T-helper 9 cell (primary cell): ENCODE measurements at regions not wholly inside any gene's neighbourhood (a gene's known extent, or its start where the extent isn't known, plus 50 kb on each side); places are given as distances from the start of the nearest gene placed in this dataset.
"Not testable (repeated sequence)": the region's sequence is repeated elsewhere in the genome, so short reads cannot be mapped to it uniquely, and the experiment has no call there.

Source experiments
- DNase-seq: peaks from one replicate; pipeline ENCODE4 v3.0.0-alpha.2; 2020

DNA sequence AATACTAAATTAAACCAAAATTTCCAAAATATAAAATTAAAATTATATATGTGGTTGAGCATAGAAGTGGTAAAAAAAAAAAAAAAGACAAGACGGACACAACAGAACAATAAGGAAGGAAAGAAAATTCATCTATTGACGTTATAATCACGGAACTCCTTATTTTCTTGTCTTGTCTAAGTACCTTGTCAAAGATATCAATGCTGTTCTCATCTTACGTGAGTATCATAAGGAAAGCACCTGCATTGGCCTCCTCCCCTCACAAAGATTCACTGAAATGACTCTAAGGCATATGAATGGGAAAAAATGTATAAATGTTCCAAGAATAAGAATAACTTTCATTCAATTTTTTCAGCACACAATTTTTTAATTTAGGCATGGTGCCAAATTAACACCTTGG is 135.4 kb downstream of the PPP1R3A start:
- DNase-seq, result no peak

DNA sequence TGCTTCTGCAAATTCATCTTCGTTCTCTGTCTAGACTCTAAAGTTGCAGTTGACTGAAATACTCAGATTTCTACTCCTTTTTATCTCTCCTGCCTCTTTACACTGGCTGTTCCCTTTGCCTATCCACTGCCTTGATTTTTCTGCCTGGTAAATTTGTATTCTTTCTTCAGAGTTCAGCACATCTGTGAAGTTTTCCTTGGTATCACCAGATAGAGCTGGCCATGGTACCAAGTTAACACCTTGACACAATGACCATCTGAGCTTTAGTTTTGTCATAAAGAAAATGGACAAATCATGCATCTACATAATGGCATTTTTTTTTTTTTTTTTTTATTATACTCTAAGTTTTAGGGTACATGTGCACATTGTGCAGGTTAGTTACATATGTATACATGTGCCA is 143.0 kb downstream of the PPP1R3A start:
- no peak for DNase-seq

DNA sequence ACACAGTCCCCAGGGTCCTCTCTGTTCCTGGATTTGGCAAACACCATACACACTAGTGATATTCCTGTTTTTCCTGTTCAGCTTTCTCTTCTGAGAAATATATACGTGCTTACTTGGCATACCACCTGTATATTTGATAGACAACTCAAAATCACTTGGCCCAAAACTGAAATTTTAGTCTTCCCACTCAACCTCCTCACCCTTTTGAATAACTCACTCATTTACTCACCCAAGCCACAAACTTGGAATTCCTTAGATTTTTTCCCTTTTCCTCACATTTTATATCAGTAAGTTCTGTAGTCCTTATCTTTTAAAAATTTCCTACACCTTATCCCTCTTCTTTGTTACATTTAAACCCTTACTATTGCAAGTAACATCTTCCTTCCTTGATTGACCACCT is 143.4 kb downstream of the PPP1R3A start:
- DNase-seq, result no peak

DNA sequence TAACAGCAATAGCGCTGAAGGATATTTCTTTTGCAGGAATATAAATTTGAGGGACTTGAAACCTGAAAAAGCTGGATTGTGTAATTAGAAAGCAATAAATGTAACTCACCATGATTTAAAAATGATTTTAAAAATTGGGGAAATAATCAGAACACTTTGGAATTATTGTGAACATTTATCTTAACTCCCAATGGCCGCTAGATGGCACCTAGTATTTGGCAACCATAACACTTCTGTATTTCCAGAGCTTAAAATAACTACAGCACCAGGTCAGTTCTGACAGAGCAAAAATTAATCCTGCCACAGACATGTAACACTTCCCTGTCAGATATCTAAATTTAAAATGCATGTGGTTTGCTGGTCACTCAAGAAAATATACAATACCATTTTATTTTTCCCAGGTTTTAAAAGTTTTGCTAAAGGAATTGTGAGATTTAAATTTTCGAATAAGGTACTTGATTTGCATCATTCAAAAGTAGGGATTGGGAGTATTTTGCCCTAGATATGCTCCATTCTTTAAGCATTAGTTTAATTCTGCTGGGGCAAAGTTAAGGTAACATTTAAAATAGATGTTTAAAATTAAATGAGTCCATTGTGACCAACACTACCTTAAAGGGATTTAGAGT is 144.5 kb downstream of the PPP1R3A start:
- DNase-seq, result no peak

DNA sequence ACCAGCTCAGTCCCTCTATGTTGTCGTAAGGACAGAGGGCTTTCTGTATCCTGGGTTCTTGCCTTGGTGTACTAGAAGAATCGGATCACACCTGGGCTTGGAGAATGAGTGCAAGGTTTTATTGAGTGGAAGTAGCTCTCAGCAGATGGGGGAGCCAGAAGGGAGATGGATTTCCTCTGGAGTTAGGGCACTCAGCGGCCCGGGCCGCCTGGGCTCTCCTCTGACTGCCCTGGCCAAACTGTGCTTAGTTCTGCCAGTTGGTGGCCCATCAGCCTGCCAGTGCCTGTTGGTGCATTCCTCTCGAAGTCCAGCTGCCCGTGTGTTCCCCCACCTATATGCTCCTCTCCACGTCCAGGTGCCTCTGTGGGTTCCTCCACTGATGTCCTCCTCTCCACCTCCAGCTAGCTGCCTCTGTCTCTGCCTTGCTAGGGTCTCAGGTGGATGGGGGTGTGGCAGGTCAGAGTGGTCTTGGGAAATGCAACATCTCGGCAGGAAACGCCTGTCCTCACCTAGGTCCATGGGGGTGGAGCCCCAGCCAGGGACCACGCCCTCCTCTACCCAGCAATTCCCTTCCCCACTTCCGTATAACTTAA is 148.6 kb downstream of the PPP1R3A start:
- DNase-seq, result no peak

DNA sequence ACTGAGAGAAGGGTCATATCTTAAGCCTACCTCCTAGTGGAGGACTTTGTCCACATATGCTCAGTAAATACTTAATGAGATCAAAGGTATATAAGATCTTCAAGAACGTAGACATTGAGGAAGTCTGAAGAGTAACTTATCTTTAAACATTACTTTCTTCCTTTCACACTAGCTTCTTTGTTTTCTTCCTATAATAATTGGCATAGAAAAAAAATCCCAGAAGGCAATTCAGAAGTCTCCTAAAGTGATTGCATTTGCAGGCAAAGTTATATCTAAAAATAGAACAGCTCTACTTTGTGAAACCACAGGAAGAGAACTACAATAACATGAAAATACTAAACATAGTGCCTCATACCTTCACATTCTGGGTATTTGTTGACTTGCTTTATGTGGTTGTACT is 150.4 kb downstream of the PPP1R3A start:
- no peak for DNase-seq

DNA sequence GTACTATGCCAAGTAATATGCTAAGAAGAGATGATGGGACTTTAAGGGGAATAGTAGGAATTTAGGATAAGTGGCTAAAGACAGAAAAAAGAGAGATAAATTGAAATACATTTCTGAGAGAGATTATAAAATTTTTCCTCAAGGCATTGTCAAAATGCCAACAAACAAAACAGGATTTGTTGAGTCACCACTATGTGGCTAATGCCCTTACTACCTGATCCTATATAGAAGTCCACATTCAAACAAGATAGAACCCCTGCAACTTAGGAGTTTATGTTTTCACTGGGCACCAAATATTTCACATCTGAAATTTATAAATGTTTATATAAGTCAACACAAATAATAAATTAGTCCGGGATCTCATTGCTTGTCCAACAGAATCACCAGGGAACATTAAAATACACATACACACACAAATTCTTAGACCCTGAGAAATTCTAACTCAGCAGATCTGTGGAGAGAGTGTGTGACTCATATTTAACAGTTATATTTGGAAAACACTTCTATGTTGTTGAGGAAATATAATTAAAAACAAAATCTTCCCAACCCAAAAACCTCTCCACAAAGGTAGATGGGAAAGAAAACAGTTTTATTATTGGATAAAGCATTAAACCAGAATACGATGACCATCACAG is 154.3 kb downstream of the PPP1R3A start:
- no peak for DNase-seq

DNA sequence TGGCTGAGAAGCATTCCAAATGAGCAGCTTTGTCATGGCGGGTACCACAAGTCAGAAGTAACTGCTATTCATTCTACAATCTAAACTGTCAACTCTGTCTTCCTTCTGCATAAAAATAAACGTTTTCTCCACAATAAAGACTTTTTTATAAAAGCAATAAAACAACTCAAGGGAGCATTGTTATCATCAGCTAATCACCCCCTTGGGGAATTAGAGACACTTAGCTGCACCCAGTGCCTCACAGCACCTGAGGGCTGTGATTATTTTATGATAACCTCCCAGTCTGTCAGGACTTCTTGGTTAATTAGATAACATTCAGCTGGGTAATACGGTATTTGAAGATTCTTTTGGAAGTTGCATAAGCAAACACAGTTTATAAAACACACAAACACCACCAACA is 155.6 kb downstream of the PPP1R3A start:
- DNase-seq, result no peak

DNA sequence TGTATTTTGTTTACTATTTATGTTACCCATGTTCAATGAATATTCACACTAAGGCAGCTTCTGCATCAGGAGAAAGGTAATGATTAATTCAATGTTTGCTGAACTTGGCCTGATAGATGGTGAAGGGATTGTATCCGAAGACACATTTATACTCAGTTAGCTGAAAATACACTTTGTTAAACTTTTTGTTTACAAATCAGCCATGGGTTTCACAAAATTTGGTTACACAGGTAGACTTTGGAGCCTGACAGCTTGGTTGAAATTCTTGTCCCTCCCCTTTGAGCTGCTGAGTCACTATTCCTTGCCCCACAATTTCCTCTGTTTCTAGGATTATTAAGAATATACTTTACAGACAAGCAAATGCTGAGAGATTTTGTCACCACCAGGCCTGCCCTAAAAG is 162.6 kb downstream of the PPP1R3A start:
- no peak for DNase-seq

DNA sequence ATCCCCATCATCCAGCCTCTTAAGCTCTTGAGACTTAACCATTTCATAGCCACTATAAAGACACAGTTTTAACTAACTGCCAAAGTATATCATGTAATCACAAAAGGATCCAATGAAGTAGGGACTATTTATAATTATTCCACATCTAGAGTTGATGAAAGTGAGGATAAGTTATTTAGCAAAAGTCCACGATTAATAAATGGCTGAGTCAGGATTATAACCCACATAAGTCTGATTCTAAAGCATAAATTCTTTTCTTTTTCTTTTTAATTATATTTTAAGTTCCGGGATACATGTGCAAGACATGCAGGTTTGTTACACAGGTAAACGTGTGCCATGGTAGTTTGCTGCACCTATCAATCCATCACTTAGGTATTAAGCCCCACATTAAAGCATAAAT is 166.1 kb downstream of the PPP1R3A start:
- no peak for DNase-seq

DNA sequence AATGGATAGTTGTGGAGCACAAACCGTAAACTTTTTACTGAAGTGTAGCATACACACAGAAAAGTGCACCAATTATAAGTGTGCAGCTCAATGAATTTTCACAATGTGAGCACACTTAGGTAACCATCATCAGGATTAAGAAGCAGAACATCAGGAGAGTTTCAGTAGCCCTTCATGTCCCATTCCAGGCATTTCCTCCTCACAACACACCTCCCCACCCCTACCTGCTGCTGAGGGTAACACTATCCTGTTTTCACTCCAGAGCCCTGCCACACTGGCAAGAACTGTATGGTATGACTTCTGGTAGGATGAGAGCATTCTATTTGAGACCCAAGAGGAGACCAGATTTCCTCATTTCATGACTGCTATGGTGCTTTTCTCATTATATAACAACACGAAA is 166.5 kb downstream of the PPP1R3A start:
- no peak for DNase-seq

DNA sequence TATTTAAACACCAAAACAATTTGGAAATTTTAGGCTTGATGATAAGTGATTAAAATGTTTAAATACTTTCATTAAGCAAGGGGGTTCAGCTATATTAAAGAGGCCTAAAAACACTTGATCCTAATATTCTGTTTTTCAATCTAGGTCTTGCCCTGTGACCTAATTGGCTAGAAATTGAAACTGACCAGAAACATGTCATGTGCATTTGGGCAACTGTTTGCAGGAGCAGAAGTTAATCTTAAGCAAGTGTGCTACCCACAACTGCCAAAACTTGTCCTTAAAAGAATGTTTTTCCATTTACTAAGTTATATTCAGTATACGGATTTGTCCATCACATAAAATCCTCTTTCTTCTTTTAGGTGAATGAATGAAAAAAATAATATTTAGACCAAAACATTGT is 167.3 kb downstream of the PPP1R3A start:
- no peak for DNase-seq

DNA sequence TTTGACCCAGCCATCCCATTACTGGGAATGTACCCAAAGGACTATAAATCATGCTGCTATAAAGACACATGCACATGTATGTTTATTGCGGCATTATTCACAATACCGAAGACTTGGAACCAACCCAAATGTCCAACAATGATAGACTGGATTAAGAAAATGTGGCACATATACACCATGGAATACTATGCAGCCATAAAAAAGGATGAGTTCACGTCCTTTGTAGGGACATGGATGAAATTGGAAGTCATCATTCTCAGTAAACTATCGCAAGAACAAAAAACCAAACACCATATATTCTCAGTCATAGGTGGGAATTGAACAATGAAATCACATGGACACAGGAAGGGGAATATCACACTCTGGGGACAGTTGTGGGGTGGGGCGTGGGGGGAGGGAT is 170.4 kb downstream of the PPP1R3A start:
- DNase-seq, result not testable (repeated sequence)

DNA sequence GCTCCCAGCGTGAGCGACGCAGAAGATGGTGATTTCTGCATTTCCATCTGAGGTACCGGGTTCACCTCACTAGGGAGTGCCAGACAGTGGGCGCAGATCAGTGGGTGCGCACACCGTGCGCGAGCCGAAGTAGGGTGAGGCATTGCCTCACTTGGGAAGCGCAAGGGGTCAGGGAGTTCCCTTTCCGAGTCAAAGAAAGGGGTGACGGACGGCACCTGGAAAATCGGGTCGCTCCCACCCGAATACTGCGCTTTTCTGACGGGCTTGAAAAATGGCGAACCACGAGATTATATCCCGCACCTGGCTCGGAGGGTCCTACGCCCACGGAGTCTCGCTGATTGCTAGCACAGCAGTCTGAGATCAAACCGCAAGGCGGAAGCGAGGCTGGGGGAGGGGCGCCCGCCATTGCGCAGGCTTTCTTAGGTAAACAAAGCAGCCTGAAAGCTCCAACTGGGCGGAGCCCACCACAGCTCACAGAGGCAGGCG is 175.8 kb downstream of the PPP1R3A start:
- DNase-seq, result not testable (repeated sequence)

DNA sequence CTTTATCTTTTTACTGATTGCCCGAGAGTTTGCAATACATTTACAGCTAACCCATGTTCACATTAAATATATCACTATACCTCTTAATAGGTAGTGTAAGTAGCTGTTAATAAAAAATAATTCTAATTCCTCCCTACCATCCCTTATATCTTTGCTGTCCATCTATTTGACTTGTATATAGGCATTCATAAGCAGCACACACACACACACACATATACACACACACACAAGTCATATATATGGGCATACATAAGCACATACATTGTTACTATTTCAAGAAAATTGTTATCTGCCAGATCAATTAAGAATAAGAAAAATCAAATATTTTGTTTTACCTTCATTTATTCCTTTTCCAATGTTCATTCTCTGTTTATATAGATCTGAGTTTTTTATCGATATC is 176.4 kb downstream of the PPP1R3A start:
- no peak for DNase-seq

DNA sequence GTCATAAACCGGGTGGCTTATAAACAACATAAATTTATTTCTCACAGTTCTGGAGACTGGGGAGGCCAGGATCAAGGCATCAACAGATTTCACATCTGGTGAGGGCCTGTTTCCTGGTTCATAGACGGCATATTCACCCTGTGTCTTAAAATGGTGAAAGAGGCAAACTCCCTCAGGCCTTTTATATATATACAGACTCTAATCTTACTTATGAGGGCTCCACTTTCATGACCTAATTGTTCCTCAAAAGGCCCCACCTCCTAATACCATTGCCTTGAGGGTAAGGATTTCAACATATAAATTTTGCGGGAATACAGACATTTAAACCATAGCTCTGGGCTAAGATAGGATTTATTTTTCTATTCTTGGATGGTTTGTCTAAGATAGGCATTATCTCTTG is 187.2 kb downstream of the PPP1R3A start:
- DNase-seq, result no peak

DNA sequence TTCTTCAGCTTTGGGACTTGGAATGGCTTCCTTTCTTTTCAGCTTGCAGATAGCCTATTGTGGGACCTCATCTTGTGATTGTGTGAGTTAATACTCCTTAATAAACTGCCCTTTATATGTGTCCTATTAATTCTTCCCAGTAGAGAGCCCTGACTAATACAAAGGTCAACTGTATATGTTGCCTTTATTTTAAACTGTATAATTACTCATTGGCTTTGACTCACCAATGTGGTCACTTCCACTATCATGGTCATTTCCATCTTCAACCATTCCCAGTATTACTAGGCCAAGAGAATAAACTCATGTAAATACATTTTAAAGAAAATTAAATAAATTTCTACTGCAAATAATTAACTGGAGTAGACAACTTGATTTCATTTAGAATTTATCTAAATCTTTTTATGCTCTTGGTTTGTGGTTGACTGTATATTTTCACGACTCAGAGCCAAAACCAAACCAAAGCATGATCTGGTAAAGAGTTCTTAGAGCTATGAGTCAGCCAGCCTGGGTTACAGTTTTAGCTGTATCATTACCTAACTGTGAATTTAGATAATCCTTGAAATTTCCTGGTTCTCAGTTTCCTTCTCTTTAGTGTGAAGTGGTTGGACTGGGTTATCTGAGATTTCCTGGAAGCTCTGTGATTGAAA is 188.4 kb downstream of the PPP1R3A start:
- no peak for DNase-seq

DNA sequence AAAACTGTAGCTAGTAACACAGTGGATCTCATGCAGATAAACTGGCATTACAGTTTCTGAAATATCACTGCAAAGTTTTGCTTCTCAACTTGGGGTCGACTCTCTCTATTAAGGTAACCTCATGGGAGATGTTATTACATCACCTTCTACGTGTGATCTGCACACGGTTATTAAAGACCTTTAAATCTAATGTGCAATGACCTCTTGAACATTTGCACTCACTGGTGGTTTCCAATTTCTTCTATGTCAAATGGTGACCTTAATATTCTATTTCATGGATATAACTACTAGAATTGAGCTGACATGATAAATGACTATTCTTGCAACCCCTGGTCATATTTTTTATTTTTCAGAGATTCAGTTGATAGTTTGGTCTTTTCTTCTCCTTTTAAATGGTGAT is 191.3 kb downstream of the PPP1R3A start:
- no peak for DNase-seq

DNA sequence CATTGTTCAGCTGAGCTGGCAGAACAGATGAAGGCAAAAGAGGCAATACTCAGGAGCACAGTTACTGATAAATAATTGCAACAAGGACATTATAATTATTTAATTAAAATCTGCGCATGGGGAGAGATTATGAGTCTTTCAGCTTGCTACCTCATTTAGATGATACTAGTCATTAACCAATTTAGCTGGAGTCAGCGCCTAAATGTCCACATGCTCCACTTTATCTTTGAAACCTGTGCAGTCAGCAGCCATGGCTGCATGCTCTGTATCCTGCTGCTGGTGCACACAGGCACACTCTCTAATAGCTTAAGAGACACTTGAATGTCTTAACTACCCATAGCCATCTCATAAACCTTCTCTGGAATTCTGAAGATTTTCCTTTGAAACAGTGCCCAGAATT is 196.8 kb downstream of the PPP1R3A start:
- no peak for DNase-seq

DNA sequence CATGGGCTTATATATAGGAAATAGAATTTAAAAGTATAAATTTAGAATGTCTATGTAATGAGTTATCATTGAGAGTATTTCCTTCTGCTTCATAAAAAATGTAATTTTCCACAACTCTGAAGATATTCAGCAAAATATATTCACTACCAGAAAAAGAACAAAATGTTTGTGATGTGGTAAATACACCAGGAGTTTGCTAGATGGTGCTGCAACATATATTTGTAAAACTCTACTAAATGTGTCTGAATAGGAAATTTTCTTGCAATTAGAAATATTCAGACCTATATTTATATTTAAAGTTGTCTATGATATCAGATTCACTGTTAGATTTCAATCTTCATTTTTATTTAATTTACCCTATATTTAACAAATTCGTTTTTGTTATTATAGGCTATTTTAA is 201.1 kb downstream of the PPP1R3A start:
- no peak for DNase-seq

DNA sequence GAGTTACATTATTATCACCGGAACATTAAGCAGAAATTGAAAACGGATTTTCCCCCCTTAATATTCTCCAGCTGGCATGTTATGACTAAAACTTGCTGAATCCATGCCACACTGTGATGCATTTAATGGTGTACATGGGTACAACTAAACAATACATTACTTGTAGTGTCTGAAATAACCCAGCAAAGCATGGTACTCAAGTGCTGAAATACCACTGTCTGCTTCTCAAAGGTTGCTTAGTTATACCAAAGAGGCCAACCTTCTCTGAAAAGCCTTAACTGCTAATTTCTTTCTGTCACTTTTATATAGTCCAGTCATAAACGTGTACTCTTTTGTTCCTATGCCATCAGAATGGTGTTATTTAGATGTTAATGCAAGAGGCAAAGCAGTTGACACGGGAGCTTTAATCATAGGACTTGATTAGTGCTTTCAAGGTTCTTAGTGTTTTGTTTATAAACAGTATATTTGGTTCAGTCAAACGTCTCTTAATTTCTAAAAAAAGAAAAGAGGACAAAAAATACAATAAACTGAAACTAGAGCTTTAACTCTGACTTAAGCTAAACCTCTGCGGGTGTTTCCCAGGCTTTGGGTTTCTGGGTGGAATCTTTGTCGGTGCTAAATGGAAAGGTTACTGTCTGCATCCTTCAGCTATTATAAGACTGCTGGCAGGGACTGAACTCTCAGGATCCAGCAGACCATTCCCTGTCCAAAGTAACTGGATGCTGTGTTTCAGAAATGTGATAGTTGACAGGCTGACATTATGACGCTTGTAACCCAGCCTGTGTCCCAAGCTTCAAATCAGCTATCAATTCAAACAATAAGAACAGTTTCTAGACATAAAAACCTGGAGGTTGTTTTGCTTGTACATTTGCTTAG is 202.6 kb downstream of the PPP1R3A start:
- no peak for DNase-seq

DNA sequence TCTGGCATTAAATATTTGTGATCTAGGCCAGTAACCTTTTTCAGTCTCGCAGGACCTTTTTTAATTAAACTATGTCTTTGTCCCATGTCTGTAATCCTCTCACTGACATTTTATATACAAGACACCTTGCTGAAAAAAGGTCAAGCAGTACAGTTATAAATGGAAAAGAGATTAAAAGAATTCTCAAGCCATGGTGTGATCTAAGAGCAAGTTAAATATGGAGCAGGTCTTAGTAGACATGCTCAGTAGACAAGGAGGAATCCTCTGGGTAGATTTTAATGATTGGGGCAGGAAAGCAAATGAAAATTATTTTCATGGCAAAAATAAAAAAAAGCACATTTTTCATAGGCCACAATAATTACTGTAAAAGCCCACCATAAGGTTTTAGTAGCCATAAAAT is 203.5 kb downstream of the PPP1R3A start:
- no peak for DNase-seq
